Activated CD8-positive, alpha-beta T cell treated with anti-CD3 and anti-CD28 coated beads for 36 hours (primary cell): ENCODE measurements at regions not wholly inside any gene's neighbourhood (a gene's known extent, or its start where the extent isn't known, plus 50 kb on each side); places are given as distances from the start of the nearest gene placed in this dataset.

Source experiments
- ATAC-seq: fragments of 200-7000 bp; cut with Tn5 transposase; one replicate; pipeline ENCODE4 v1.10.0; 2021; ENCODE audit warnings: mild to moderate bottlenecking, moderate library complexity
- CTCF ChIA-PET: fragments of 350-600 bp; sonication (Branson Sonifier 250); formaldehyde crosslinking; loops from one replicate; lab custom pipeline; 2021; ENCODE audit warnings: antibody characterized with exemption; lab: Charles Lee
- POLR2A ChIA-PET: fragments of 350-600 bp; sonication (Branson Sonifier 250); formaldehyde crosslinking; loops from one replicate; lab custom pipeline; 2021; ENCODE audit warnings: antibody characterized with exemption; lab: Charles Lee
- DNase-seq: peaks from one replicate; pipeline ENCODE4 v3.0.0-alpha.2; 2020
- H3K27ac Mint-ChIP-seq: one replicate; pipeline ENCODE4 v1.8.0; 2021; ENCODE audit warnings: mild to moderate bottlenecking, mixed read lengths
- H3K27me3 Mint-ChIP-seq: one replicate; pipeline ENCODE4 v1.8.0; 2021; ENCODE audit warnings: mixed read lengths
- H3K36me3 Mint-ChIP-seq: one replicate; pipeline ENCODE4 v1.8.0; 2021; ENCODE audit warnings: low read depth, mixed read lengths
- H3K4me1 Mint-ChIP-seq: one replicate; pipeline ENCODE4 v1.8.0; 2021; ENCODE audit warnings: low read depth, mixed read lengths
- H3K4me3 Mint-ChIP-seq: one replicate; pipeline ENCODE4 v1.8.0; 2021; ENCODE audit warnings: mild to moderate bottlenecking, moderate library complexity, mixed read lengths
- H3K9me3 Mint-ChIP-seq: one replicate; pipeline ENCODE4 v1.8.0; 2021; ENCODE audit warnings: mixed read lengths
- intact Hi-C: fragments of 100-400 bp; cut with micrococcal nuclease; formaldehyde crosslinking; loops from one replicate; pipeline ENCODE4 v1.10.0; 2022
- TF ChIP-seq, protein P1 (sequence below): fragments of 200-600 bp; IDR thresholded peaks from one replicate; pipeline ENCODE4 v1.8.0; 2022; ENCODE audit warnings: antibody characterized with exemption, mild to moderate bottlenecking

DNA sequence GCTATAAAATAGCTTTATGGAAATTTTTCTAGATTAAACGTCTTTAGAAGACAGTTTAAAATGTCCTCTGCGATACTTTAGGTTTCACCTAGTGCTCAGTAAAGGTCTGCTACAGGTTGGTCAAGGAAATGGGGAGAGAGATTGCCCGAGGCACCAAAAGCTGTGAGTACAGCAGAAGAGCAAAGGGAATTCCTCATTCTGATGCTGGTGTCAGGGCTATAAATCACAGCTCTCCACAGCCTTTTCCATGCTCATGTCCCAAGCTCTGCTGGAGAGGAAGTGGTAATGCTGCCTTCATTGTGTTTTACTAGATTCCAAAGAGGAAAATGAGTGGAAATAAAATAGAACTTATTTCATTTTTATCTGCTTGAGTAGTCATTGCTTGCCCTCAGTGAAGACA lies 2060.4 kb downstream of the ARAP2 start:
- no peak overlapping the region for H3K27ac Mint-ChIP-seq
- no peaks in the 10 kb centered on the region for H3K36me3 Mint-ChIP-seq
- ATAC-seq (no peak), DNase-seq (no peak)
- peaks cover 5% of the 10 kb centered on the region for H3K9me3 Mint-ChIP-seq
- intact Hi-C loops, result no loop called here
- ChIA-PET POLR2A (no interaction called here), CTCF (no interaction called here)
- TF ChIP-seq, protein P1, sequence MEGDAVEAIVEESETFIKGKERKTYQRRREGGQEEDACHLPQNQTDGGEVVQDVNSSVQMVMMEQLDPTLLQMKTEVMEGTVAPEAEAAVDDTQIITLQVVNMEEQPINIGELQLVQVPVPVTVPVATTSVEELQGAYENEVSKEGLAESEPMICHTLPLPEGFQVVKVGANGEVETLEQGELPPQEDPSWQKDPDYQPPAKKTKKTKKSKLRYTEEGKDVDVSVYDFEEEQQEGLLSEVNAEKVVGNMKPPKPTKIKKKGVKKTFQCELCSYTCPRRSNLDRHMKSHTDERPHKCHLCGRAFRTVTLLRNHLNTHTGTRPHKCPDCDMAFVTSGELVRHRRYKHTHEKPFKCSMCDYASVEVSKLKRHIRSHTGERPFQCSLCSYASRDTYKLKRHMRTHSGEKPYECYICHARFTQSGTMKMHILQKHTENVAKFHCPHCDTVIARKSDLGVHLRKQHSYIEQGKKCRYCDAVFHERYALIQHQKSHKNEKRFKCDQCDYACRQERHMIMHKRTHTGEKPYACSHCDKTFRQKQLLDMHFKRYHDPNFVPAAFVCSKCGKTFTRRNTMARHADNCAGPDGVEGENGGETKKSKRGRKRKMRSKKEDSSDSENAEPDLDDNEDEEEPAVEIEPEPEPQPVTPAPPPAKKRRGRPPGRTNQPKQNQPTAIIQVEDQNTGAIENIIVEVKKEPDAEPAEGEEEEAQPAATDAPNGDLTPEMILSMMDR, result no peak
- no peaks in the 10 kb centered on the region for H3K4me1 Mint-ChIP-seq
- no peaks in the 10 kb centered on the region for H3K27me3 Mint-ChIP-seq
- H3K4me3 Mint-ChIP-seq, result no peak overlapping the region

DNA sequence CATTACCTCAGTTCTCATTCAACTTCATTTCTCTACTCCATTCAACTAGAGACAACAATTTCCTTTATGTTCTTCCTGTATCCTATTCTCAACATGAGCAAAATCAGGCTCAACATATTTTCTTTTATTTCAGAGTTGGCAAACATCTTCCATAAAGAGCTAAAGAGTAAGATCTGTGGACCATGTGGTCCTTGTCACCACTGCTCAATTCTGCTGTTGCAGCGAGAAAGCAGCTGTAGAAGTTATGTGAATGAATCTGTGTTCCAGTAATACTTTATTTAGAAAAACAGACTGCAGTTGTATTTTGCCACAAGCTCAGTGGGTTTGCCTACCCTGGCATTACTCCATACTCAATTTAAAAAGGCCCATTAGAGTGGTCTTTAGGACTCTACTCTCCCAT lies 2057.3 kb downstream of the ARAP2 start:
- Mint-ChIP-seq H3K4me3 (no peak overlapping the region), H3K36me3 (no peaks in the 10 kb centered on the region), H3K4me1 (no peaks in the 10 kb centered on the region), H3K9me3 (peaks cover 9% of the 10 kb centered on the region), H3K27me3 (no peaks in the 10 kb centered on the region), H3K27ac (no peak overlapping the region)
- ChIA-PET CTCF (no interaction called here), POLR2A (no interaction called here)
- TF ChIP-seq, protein P1, result no peak
- ATAC-seq, result no peak
- DNase-seq, result no peak
- intact Hi-C loops, result no loop called here

DNA sequence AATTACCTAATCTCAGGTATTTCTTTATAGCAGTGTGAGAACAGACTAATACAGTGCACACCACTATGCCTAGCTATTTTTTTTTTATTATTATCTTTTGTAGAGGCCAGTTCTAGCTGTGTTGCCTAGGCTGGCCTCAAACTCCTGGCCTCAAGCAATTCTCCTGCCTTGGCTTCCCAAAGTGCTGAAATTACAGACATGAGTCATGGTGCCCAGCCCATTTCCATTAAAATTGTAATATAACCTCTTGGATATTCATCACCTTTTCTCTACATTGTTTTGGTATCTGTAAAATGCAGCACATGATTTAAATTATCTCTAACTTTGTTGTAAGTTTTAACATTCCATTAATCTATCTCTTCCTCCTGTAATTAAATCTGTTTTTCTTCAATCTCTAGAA lies 2052.9 kb downstream of the ARAP2 start:
- DNase-seq, result no peak
- no peaks in the 10 kb centered on the region for H3K4me1 Mint-ChIP-seq
- intact Hi-C loops, result no loop called here
- ChIA-PET POLR2A (no interaction called here), CTCF (no interaction called here)
- no peak overlapping the region for H3K27ac Mint-ChIP-seq
- H3K4me3 Mint-ChIP-seq, result no peak overlapping the region
- H3K9me3 Mint-ChIP-seq, result peaks cover 7% of the 10 kb centered on the region
- TF ChIP-seq, protein P1, result no peak
- H3K36me3 Mint-ChIP-seq, result no peaks in the 10 kb centered on the region
- ATAC-seq, result no peak
- no peaks in the 10 kb centered on the region for H3K27me3 Mint-ChIP-seq

DNA sequence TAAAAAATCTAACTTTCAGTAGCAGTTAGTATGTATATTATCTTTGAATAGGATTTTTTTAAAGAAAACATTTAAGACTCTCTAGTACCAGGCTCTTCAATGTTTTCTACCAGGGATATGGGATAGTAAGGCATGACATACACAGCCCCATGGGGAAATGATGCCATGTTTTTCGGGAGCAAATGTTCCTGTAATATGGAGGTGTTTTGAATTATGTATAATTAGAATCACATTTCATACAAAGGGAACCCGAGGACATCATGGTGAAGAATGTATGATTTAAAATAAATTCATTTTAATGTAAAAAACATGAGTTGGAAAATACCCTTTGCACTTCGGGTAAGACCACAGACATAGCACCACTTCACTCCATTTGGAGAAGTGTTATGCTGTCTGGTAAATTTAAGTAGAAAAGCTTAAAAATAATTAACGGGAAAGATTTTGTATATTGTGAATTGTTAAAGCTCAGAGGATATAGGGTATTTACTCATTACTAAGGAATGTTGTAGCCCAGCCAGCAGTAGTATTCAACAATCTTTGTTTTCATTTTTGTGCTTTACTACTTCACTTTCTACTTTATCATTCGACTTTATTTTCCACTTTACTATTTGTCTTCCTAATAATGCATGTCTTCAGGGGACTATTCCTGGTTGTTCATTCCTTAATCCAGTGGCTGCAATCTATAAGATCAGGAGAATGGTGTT lies 2050.7 kb downstream of the ARAP2 start:
- H3K4me3 Mint-ChIP-seq, result no peak overlapping the region
- TF ChIP-seq, protein P1, result no peak

DNA sequence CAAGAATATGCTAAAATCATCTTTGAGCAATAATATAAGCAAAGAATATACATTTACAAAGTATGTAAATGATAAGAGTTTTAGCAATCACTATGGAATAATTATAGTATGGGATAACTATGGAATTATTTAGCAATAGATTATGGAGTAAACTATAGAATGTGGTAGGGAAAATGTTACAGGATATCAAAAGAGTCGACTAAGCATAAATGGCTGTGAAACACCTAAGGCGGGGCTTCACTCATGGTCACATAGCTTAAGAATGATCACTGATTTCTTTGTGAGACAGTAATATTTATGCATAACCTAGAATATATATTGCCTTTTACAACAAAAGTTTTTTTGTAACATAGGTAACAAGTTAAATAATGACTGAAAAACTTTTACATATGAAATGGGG lies 2049.7 kb downstream of the ARAP2 start:
- ATAC-seq (no peak), DNase-seq (no peak)
- POLR2A ChIA-PET, result no interaction called here
- H3K9me3 Mint-ChIP-seq, result peaks cover 5% of the 10 kb centered on the region
- no peaks in the 10 kb centered on the region for H3K36me3 Mint-ChIP-seq
- no peaks in the 10 kb centered on the region for H3K4me1 Mint-ChIP-seq
- no peak overlapping the region for H3K27ac Mint-ChIP-seq
- H3K27me3 Mint-ChIP-seq, result no peaks in the 10 kb centered on the region
- CTCF ChIA-PET, result no interaction called here
- intact Hi-C loops, result no loop called here
- H3K4me3 Mint-ChIP-seq, result no peak overlapping the region
- TF ChIP-seq, protein P1, result no peak

More for the DNA sequence above, 2050.7 kb downstream of the ARAP2 start:
- H3K36me3 Mint-ChIP-seq, result no peaks in the 10 kb centered on the region
- ChIA-PET POLR2A (no interaction called here), CTCF (no interaction called here)
- no peak overlapping the region for H3K27ac Mint-ChIP-seq
- H3K27me3 Mint-ChIP-seq, result no peaks in the 10 kb centered on the region
- DNase-seq (no peak), ATAC-seq (no peak)
- no peaks in the 10 kb centered on the region for H3K4me1 Mint-ChIP-seq
- intact Hi-C loops, result no loop called here
- peaks cover 7% of the 10 kb centered on the region for H3K9me3 Mint-ChIP-seq
